GM23338 (cell line): ENCODE measurements at regions not wholly inside any gene's neighbourhood (a gene's known extent, or its start where the extent isn't known, plus 50 kb on each side); places are given as distances from the start of the nearest gene placed in this dataset.

Experiments used
- ATAC-seq: fragments of 200-7000 bp; cut with Tn5 transposase; 3 replicates; pipeline ENCODE4 v1.9.1; 2020
- DNase-seq: peaks from one replicate; pipeline ENCODE4 v3.0.0-alpha.2; 2015; ENCODE audit warnings: low spot score
- H2AFZ ChIP-seq: fragments of 200-600 bp; sonication (generic); 2 replicates; pipeline ENCODE4 v1.8.0; 2016; ENCODE audit warnings: antibody characterized with exemption, mild to moderate bottlenecking, moderate library complexity
- H3F3A ChIP-seq: fragments of 200-600 bp; sonication (generic); replicated peaks from 2 replicates; pipeline ENCODE4 v1.8.0; 2017; ENCODE audit warnings: antibody characterized with exemption, mixed run types, low read depth
- H3K27ac ChIP-seq: fragments of 200-600 bp; sonication (generic); 2 replicates; pipeline ENCODE4 v1.6.1; 2016; ENCODE audit warnings: low read depth
- H3K27me3 ChIP-seq: fragments of 200-600 bp; sonication (generic); 2 replicates; pipeline ENCODE4 v1.8.0; 2016; ENCODE audit warnings: mild to moderate bottlenecking, mixed run types, moderate library complexity; ENCODE audit not compliant: insufficient read depth
- H3K36me3 ChIP-seq: fragments of 200-600 bp; sonication (generic); 2 replicates; pipeline ENCODE4 v1.8.0; 2016; ENCODE audit warnings: mild to moderate bottlenecking; ENCODE audit not compliant: insufficient read depth
- H3K4me1 ChIP-seq: fragments of 200-600 bp; sonication (generic); 2 replicates; pipeline ENCODE4 v1.8.0; 2016; ENCODE audit warnings: mild to moderate bottlenecking, moderate library complexity; ENCODE audit not compliant: insufficient read depth
- H3K4me2 ChIP-seq: fragments of 200-600 bp; sonication (generic); 2 replicates; pipeline ENCODE4 v1.7.1; 2017; ENCODE audit warnings: mixed run types
- H3K4me3 ChIP-seq: fragments of 200-600 bp; sonication (generic); 2 replicates; pipeline ENCODE4 v1.6.1; 2016; ENCODE audit warnings: mixed run types
- H3K79me2 ChIP-seq: fragments of 200-600 bp; sonication (generic); replicated peaks from 2 replicates; pipeline ENCODE4 v1.8.0; 2017; ENCODE audit warnings: mild to moderate bottlenecking; ENCODE audit not compliant: insufficient read depth
- H3K9me2 ChIP-seq: fragments of 200-600 bp; sonication (generic); 2 replicates; pipeline ENCODE4 v1.8.0; 2017; ENCODE audit not compliant: insufficient read depth
- H4K20me1 ChIP-seq: fragments of 200-600 bp; sonication (generic); replicated peaks from 2 replicates; pipeline ENCODE4 v1.8.0; 2017; ENCODE audit warnings: mild to moderate bottlenecking; ENCODE audit not compliant: insufficient read depth
- H3K27ac Mint-ChIP-seq: 2 replicates; pipeline ENCODE4 v1.8.0; 2020; ENCODE audit warnings: inconsistent platforms, mild to moderate bottlenecking, moderate library complexity, mixed read lengths
- H3K27me3 Mint-ChIP-seq: 3 replicates; pipeline ENCODE4 v1.8.0; 2022; ENCODE audit warnings: low read depth, mild to moderate bottlenecking, moderate library complexity, mixed read lengths, inconsistent platforms; ENCODE audit not compliant: insufficient read depth, poor library complexity
- H3K36me3 Mint-ChIP-seq: 3 replicates; pipeline ENCODE4 v1.8.0; 2021; ENCODE audit warnings: low read depth, mild to moderate bottlenecking, inconsistent platforms, moderate library complexity, mixed read lengths
- H3K4me1 Mint-ChIP-seq: 3 replicates; pipeline ENCODE4 v1.8.0; 2020; ENCODE audit warnings: mild to moderate bottlenecking, inconsistent platforms, mixed read lengths
- H3K4me3 Mint-ChIP-seq: 3 replicates; pipeline ENCODE4 v1.8.0; 2021; ENCODE audit warnings: moderate library complexity, mild to moderate bottlenecking, inconsistent platforms, mixed read lengths
- H3K9me3 Mint-ChIP-seq: 3 replicates; pipeline ENCODE4 v1.8.0; 2020; ENCODE audit warnings: moderate library complexity, mild to moderate bottlenecking, inconsistent platforms, mixed read lengths
- CREB1 ChIP-seq: fragments of 250-450 bp; sonication (Bioruptor Pico); IDR thresholded peaks from 2 replicates; pipeline ENCODE4 v1.5.0; 2020; ENCODE audit warnings: low read depth, mild to moderate bottlenecking, moderate library complexity
- EZH2 ChIP-seq: fragments of 200-600 bp; sonication (generic); IDR thresholded peaks from one replicate; pipeline ENCODE4 v1.8.0; 2017; ENCODE audit warnings: antibody characterized with exemption, mild to moderate bottlenecking, low read depth; ENCODE audit not compliant: unreplicated experiment
- EZH2phosphoT487 ChIP-seq: fragments of 200-600 bp; sonication (generic); IDR thresholded peaks from one replicate; pipeline ENCODE4 v1.8.1; 2018; ENCODE audit warnings: antibody characterized with exemption; ENCODE audit not compliant: unreplicated experiment
- JUNB ChIP-seq: IDR thresholded peaks from one replicate; pipeline ENCODE4 v1.6.1; 2016; ENCODE audit warnings: antibody characterized with exemption; ENCODE audit not compliant: unreplicated experiment
- NANOG ChIP-seq: IDR thresholded peaks from 2 replicates; pipeline ENCODE4 v1.6.1; 2016; ENCODE audit warnings: antibody characterized with exemption, borderline replicate concordance
- POLR2AphosphoS5 ChIP-seq: IDR thresholded peaks from 2 replicates; pipeline ENCODE4 v1.6.1; 2016; ENCODE audit warnings: antibody characterized with exemption, low read depth
- STAT1 ChIP-seq: IDR thresholded peaks from one replicate; pipeline ENCODE4 v1.6.1; 2016; ENCODE audit warnings: antibody characterized with exemption; ENCODE audit not compliant: unreplicated experiment
- ZNF114 ChIP-seq: fragments of 250-450 bp; sonication (Bioruptor Pico); IDR thresholded peaks from 2 replicates; pipeline ENCODE4 v1.5.0; 2020; ENCODE audit warnings: mild to moderate bottlenecking, moderate library complexity
- ZNF331 ChIP-seq: fragments of 250-450 bp; sonication (Bioruptor Pico); IDR thresholded peaks from 2 replicates; pipeline ENCODE4 v1.5.0; 2020; ENCODE audit warnings: low read depth, mild to moderate bottlenecking, moderate library complexity
- TF ChIP-seq, protein P1 (sequence below): fragments of 250-450 bp; sonication (Bioruptor Pico); IDR thresholded peaks from 2 replicates; pipeline ENCODE4 v1.5.0; 2020; ENCODE audit warnings: mild to moderate bottlenecking, moderate library complexity
- TF ChIP-seq, protein P2 (sequence below): IDR thresholded peaks from 2 replicates; pipeline ENCODE4 v1.6.1; 2016; ENCODE audit warnings: antibody characterized with exemption
- TF ChIP-seq, protein P3 (sequence below): IDR thresholded peaks from one replicate; pipeline ENCODE4 v1.6.1; 2018; ENCODE audit warnings: antibody characterized with exemption; ENCODE audit not compliant: unreplicated experiment
- TF ChIP-seq, protein P4 (sequence below), 2 experiments: fragments of 200-600 bp in 1 of 2; sonication (generic) in 1 of 2; conservative IDR thresholded peaks; 2 replicates each; pipeline versions ENCODE4 v1.5.1 to v1.6.1; 2016 to 2017; ENCODE audit warnings: antibody characterized with exemption in 2 of 2, low read depth in 2 of 2, mild to moderate bottlenecking in 2 of 2, moderate library complexity in 1 of 2

DNA sequence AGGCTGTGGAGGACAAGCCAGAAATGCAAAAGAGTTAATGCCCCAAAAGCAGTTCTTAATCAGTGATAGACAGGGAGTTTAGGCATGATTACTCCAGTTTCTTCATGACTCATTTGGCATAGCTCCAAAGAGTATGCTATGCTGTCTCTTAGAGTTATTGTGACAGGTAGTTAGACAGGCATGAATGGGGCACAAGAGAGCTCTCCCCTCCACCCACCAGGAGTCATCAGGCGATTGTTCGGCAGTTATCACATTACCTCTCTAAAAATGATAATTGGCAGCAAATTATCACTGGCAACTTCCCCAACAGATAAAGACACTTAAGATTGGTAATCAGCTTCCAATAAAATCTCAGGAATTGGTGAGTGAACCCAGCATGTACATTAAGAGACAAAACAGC is 320.1 kb downstream of the DAD1 start:
- no peaks in the 10 kb centered on the region for H3K36me3 Mint-ChIP-seq
- Histone ChIP-seq H3K27ac (no peak overlapping the region), H3K9me2 (peaks cover 4% of the 10 kb centered on the region; the same call in 1 of the 2 replicates), H3K79me2 (no peaks in the 10 kb centered on the region), H3K4me1 (peaks cover 24% of the 10 kb centered on the region), H3K36me3 (no peaks in the 10 kb centered on the region), H3K4me2 (no peak overlapping the region), H3F3A (no peaks in the 10 kb centered on the region), H4K20me1 (no peaks in the 10 kb centered on the region), H3K4me3 (no peak overlapping the region), H3K27me3 (no peaks in the 10 kb centered on the region), H2AFZ (no peak overlapping the region)
- H3K4me3 Mint-ChIP-seq, result no peak overlapping the region
- ATAC-seq (no peak), DNase-seq (no peak)
- H3K27me3 Mint-ChIP-seq, result peaks cover 3% of the 10 kb centered on the region
- no peaks in the 10 kb centered on the region for H3K9me3 Mint-ChIP-seq
- peaks cover 30% of the 10 kb centered on the region for H3K4me1 Mint-ChIP-seq
- H3K27ac Mint-ChIP-seq, result no peak overlapping the region
- TF ChIP-seq JUNB (no peak), STAT1 (no peak), CREB1 (no peak), ZNF331 (no peak), POLR2AphosphoS5 (no peak), ZNF114 (CRISPR knock-in tag) (no peak), NANOG (no peak), EZH2 (no peak), EZH2phosphoT487 (no peak)
- TF ChIP-seq, protein P1, sequence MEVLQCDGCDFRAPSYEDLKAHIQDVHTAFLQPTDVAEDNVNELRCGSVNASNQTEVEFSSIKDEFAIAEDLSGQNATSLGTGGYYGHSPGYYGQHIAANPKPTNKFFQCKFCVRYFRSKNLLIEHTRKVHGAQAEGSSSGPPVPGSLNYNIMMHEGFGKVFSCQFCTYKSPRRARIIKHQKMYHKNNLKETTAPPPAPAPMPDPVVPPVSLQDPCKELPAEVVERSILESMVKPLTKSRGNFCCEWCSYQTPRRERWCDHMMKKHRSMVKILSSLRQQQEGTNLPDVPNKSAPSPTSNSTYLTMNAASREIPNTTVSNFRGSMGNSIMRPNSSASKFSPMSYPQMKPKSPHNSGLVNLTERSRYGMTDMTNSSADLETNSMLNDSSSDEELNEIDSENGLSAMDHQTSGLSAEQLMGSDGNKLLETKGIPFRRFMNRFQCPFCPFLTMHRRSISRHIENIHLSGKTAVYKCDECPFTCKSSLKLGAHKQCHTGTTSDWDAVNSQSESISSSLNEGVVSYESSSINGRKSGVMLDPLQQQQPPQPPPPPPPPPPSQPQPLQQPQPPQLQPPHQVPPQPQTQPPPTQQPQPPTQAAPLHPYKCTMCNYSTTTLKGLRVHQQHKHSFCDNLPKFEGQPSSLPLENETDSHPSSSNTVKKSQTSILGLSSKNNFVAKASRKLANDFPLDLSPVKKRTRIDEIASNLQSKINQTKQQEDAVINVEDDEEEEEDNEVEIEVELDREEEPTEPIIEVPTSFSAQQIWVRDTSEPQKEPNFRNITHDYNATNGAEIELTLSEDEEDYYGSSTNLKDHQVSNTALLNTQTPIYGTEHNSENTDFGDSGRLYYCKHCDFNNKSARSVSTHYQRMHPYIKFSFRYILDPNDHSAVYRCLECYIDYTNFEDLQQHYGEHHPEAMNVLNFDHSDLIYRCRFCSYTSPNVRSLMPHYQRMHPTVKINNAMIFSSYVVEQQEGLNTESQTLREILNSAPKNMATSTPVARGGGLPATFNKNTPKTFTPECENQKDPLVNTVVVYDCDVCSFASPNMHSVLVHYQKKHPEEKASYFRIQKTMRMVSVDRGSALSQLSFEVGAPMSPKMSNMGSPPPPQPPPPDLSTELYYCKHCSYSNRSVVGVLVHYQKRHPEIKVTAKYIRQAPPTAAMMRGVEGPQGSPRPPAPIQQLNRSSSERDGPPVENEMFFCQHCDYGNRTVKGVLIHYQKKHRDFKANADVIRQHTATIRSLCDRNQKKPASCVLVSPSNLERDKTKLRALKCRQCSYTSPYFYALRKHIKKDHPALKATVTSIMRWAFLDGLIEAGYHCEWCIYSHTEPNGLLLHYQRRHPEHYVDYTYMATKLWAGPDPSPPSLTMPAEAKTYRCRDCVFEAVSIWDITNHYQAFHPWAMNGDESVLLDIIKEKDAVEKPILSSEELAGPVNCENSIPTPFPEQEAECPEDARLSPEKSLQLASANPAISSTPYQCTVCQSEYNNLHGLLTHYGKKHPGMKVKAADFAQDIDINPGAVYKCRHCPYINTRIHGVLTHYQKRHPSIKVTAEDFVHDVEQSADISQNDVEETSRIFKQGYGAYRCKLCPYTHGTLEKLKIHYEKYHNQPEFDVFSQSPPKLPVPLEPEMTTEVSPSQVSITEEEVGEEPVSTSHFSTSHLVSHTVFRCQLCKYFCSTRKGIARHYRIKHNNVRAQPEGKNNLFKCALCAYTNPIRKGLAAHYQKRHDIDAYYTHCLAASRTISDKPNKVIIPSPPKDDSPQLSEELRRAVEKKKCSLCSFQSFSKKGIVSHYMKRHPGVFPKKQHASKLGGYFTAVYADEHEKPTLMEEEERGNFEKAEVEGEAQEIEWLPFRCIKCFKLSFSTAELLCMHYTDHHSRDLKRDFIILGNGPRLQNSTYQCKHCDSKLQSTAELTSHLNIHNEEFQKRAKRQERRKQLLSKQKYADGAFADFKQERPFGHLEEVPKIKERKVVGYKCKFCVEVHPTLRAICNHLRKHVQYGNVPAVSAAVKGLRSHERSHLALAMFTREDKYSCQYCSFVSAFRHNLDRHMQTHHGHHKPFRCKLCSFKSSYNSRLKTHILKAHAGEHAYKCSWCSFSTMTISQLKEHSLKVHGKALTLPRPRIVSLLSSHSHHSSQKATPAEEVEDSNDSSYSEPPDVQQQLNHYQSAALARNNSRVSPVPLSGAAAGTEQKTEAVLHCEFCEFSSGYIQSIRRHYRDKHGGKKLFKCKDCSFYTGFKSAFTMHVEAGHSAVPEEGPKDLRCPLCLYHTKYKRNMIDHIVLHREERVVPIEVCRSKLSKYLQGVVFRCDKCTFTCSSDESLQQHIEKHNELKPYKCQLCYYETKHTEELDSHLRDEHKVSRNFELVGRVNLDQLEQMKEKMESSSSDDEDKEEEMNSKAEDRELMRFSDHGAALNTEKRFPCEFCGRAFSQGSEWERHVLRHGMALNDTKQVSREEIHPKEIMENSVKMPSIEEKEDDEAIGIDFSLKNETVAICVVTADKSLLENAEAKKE (CRISPR knock-in tag), result no peak
- TF ChIP-seq, protein P2, sequence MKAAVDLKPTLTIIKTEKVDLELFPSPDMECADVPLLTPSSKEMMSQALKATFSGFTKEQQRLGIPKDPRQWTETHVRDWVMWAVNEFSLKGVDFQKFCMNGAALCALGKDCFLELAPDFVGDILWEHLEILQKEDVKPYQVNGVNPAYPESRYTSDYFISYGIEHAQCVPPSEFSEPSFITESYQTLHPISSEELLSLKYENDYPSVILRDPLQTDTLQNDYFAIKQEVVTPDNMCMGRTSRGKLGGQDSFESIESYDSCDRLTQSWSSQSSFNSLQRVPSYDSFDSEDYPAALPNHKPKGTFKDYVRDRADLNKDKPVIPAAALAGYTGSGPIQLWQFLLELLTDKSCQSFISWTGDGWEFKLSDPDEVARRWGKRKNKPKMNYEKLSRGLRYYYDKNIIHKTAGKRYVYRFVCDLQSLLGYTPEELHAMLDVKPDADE, result no peak
- TF ChIP-seq, protein P3, sequence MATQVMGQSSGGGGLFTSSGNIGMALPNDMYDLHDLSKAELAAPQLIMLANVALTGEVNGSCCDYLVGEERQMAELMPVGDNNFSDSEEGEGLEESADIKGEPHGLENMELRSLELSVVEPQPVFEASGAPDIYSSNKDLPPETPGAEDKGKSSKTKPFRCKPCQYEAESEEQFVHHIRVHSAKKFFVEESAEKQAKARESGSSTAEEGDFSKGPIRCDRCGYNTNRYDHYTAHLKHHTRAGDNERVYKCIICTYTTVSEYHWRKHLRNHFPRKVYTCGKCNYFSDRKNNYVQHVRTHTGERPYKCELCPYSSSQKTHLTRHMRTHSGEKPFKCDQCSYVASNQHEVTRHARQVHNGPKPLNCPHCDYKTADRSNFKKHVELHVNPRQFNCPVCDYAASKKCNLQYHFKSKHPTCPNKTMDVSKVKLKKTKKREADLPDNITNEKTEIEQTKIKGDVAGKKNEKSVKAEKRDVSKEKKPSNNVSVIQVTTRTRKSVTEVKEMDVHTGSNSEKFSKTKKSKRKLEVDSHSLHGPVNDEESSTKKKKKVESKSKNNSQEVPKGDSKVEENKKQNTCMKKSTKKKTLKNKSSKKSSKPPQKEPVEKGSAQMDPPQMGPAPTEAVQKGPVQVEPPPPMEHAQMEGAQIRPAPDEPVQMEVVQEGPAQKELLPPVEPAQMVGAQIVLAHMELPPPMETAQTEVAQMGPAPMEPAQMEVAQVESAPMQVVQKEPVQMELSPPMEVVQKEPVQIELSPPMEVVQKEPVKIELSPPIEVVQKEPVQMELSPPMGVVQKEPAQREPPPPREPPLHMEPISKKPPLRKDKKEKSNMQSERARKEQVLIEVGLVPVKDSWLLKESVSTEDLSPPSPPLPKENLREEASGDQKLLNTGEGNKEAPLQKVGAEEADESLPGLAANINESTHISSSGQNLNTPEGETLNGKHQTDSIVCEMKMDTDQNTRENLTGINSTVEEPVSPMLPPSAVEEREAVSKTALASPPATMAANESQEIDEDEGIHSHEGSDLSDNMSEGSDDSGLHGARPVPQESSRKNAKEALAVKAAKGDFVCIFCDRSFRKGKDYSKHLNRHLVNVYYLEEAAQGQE, result no peak
- TF ChIP-seq, protein P4, sequence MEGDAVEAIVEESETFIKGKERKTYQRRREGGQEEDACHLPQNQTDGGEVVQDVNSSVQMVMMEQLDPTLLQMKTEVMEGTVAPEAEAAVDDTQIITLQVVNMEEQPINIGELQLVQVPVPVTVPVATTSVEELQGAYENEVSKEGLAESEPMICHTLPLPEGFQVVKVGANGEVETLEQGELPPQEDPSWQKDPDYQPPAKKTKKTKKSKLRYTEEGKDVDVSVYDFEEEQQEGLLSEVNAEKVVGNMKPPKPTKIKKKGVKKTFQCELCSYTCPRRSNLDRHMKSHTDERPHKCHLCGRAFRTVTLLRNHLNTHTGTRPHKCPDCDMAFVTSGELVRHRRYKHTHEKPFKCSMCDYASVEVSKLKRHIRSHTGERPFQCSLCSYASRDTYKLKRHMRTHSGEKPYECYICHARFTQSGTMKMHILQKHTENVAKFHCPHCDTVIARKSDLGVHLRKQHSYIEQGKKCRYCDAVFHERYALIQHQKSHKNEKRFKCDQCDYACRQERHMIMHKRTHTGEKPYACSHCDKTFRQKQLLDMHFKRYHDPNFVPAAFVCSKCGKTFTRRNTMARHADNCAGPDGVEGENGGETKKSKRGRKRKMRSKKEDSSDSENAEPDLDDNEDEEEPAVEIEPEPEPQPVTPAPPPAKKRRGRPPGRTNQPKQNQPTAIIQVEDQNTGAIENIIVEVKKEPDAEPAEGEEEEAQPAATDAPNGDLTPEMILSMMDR (conservative IDR thresholded peaks at IDR 0.05; ENCODE audit: low read depth in 2 of 2), result no peak
